Heart left ventricle (tissue), 13 donors: ENCODE measurements at regions not wholly inside any gene's neighbourhood (a gene's known extent, or its start where the extent isn't known, plus 50 kb on each side); places are given as distances from the start of the nearest gene placed in this dataset.

Experiments used
- POLR2A ChIP-seq, 2 donors: fragments of 450-650 bp; IDR thresholded peaks; one replicate each; pipeline ENCODE4 v1.6.1; 2017; ENCODE audit warnings: antibody characterized with exemption in 2 of 2, mild to moderate bottlenecking in 2 of 2, moderate library complexity in 2 of 2
- TF ChIP-seq, protein P1 (sequence below), 12 donors: fragments of 200-600 bp; sonication (generic) in 4 of 12; IDR thresholded peaks; one replicate each; pipeline versions ENCODE4 v1.5.0 to v1.8.0; 2018 to 2022; ENCODE audit warnings: antibody characterized with exemption in 12 of 12, mild to moderate bottlenecking in 5 of 12
- donor health status: ischemic (EF 13 %, LVEDD 7.1; RV severe dilation, severe dysfunction).
- donor health status: DM: no; HTN: yes; CAD: no.
- donor health status: DM: no; HTN: no; CAD: no.
- donor health status: ischemic (EF 25% LVEDD 6.9; RV normal size, moderate dysfunction).
- donor health status: ischemic (EF 25% LVEDD 5.7; RV mildly dilated, moderate dysfunction).
- donor health status: ischemic (EF 35%, LVEDD 5.7; RV mildly dilated, moderate dysfunction).
- donor health status: nonischemic (EF 11% LVEDD 7.7; RV severe dilation, severe dysfunction).
- donor health status: DM: yes; HTN: yes; CAD: no.
- donor health status: PGD.
- donor health status: ischemic (EF 29% LVEDD 5.4; RV normal size, mild dysfunction).
- donor health status: nonischemic (EF 23%, LVEDD 6.1; RV moderate dilation, normal function).

DNA sequence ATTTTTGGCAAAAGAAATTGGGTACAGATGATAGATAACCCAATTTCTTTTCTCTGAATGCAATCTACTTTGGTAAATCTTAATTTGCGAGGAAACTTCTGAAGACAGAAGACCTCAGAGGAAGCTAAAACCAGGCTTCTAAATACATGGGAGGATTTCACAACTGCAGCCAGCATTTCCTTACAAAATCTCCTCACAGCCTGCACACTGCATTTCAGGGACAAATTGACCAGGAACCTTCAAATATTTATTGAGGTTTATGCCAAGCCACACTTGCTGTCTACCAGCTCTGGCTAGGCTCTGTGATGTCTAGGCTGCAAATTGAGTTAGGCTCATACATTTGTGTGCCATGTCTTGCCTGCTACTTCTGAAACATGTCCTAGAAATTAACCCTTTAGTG, 167.3 kb upstream of the CDH5 start:
- TF ChIP-seq, protein P1, sequence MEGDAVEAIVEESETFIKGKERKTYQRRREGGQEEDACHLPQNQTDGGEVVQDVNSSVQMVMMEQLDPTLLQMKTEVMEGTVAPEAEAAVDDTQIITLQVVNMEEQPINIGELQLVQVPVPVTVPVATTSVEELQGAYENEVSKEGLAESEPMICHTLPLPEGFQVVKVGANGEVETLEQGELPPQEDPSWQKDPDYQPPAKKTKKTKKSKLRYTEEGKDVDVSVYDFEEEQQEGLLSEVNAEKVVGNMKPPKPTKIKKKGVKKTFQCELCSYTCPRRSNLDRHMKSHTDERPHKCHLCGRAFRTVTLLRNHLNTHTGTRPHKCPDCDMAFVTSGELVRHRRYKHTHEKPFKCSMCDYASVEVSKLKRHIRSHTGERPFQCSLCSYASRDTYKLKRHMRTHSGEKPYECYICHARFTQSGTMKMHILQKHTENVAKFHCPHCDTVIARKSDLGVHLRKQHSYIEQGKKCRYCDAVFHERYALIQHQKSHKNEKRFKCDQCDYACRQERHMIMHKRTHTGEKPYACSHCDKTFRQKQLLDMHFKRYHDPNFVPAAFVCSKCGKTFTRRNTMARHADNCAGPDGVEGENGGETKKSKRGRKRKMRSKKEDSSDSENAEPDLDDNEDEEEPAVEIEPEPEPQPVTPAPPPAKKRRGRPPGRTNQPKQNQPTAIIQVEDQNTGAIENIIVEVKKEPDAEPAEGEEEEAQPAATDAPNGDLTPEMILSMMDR (IDR thresholded peaks at IDR 0.05), result no peak
- TF ChIP-seq POLR2A (IDR thresholded peaks at IDR 0.05), result no peak
